Effector memory CD4-positive, alpha-beta T cell (primary cell): ENCODE measurements at regions not wholly inside any gene's neighbourhood (a gene's known extent, or its start where the extent isn't known, plus 50 kb on each side); places are given as distances from the start of the nearest gene placed in this dataset.
"Not testable (repeated sequence)": the region's sequence is repeated elsewhere in the genome, so short reads cannot be mapped to it uniquely, and the experiment has no call there.

ENCODE experiments used
- DNase-seq, 3 donors: peaks; one replicate each; pipeline ENCODE4 v3.0.0-alpha.2; 2020
- H3K27ac ChIP-seq: 2 replicates; pipeline ENCODE4 v1.7.0; 2013; ENCODE audit warnings: mild to moderate bottlenecking, low read length, moderate library complexity; ENCODE audit not compliant: insufficient read depth, poor library complexity, severe bottlenecking
- H3K27me3 ChIP-seq: replicated peaks from 2 replicates; pipeline ENCODE4 v1.7.0; 2013; ENCODE audit warnings: mild to moderate bottlenecking, low read length; ENCODE audit not compliant: insufficient read depth, control insufficient read depth, poor library complexity, severe bottlenecking
- H3K36me3 ChIP-seq: 2 replicates; pipeline ENCODE4 v1.7.0; 2013; ENCODE audit warnings: mild to moderate bottlenecking, low read length, moderate library complexity; ENCODE audit not compliant: control insufficient read depth, insufficient read depth
- H3K4me1 ChIP-seq: 2 replicates; pipeline ENCODE4 v1.7.0; 2013; ENCODE audit warnings: low read length, mild to moderate bottlenecking; ENCODE audit not compliant: control insufficient read depth, insufficient read depth, poor library complexity, severe bottlenecking
- H3K4me3 ChIP-seq: 2 replicates; pipeline ENCODE4 v1.7.0; 2013; ENCODE audit warnings: low read length, low read depth, mild to moderate bottlenecking; ENCODE audit not compliant: insufficient read depth, poor library complexity, severe bottlenecking
- H3K9me3 ChIP-seq: 2 replicates; pipeline ENCODE4 v1.7.0; 2013; ENCODE audit warnings: mild to moderate bottlenecking, low read length, moderate library complexity; ENCODE audit not compliant: control insufficient read depth

DNA sequence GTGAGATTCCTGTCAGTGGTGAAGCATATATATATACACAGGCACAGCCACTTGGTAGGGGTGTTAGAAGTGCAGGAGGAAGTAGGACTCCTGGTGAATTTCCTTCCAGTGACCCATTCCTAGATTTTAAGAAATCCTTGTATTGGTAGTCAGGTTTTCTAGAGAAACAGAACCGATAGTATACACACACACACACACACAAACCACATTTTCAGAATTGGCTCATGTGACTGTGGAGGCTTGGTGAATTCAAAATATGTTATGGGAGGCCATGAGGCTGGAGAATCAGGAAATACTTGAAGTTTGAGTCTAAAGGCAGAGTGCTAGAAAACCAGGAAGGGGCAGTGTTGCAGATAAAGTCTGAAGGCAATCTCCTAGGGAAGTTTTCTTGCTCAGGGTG, 114.2 kb downstream of the FCRL5 start:
- Histone ChIP-seq H3K4me3 (no peak overlapping the region), H3K36me3 (no peaks in the 10 kb centered on the region), H3K27me3 (no peaks in the 10 kb centered on the region), H3K9me3 (no peaks in the 10 kb centered on the region), H3K4me1 (no peaks in the 10 kb centered on the region), H3K27ac (no peak overlapping the region)
- DNase-seq = no peak

- no peaks in the 10 kb centered on the region for H3K27me3 ChIP-seq
- H3K4me3 ChIP-seq = no peak overlapping the region
- H3K27ac ChIP-seq = no peak overlapping the region
- no peak for DNase-seq
- H3K36me3 ChIP-seq = no peaks in the 10 kb centered on the region
- H3K4me1 ChIP-seq = no peaks in the 10 kb centered on the region
- H3K9me3 ChIP-seq = no peaks in the 10 kb centered on the region
Observed at GRCh38 chr1:157437296-157437695, 115.0 kb downstream of the FCRL5 start.

GRCh38 chr1:157431751-157432150, 120.6 kb downstream of the FCRL5 start:
- Histone ChIP-seq H3K9me3 (no peaks in the 10 kb centered on the region), H3K27ac (no peak overlapping the region)
- DNase-seq = no peak

GRCh38 chr1:157429601-157430240, 122.6 kb downstream of the FCRL5 start:
- Histone ChIP-seq H3K27ac (no peak overlapping the region), H3K27me3 (no peaks in the 10 kb centered on the region), H3K9me3 (no peaks in the 10 kb centered on the region), H3K4me1 (no peaks in the 10 kb centered on the region), H3K36me3 (no peaks in the 10 kb centered on the region), H3K4me3 (no peak overlapping the region)
- DNase-seq = no peak

More at GRCh38 chr1:157431751-157432150, 120.6 kb downstream of the FCRL5 start:
- no peaks in the 10 kb centered on the region for H3K4me1 ChIP-seq
- no peaks in the 10 kb centered on the region for H3K36me3 ChIP-seq
- no peak overlapping the region for H3K4me3 ChIP-seq
- no peaks in the 10 kb centered on the region for H3K27me3 ChIP-seq

- H3K4me3 ChIP-seq, H3K36me3 ChIP-seq, DNase-seq: not testable (repeated sequence)
Observed at GRCh38 chr1:157423764-157424163, 128.6 kb downstream of the FCRL5 start.

DNA sequence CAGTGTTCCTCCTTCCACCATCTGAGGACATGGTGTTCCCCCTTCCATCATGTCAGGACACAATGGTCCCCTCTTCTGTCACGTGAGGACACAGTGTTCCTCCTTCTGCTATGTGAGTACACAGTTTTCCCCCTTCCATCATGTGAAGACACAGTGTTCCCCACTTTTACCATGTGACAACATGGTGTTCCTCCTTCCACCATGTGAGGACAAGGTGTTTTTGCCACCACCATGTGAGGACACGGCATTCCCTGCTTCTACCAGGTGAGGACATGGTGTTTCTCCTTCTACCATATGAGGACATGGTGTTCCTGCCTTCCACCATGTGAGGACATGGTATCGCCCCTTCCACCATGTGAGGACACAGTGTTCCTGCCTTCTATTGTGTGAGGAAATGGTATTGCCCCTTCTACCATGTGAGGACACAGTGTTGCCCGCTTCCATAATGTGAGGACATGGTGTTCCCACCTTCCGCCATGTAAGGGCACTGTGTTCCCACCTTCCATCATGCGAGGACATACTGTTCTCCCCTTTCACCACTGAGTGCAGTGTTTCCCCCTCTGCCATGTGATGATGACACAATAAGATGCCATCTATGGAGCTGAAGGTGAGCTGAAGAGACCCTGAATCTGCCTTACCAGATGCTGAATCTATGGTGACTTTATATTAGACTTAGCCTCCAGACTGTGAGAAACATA, 132.3 kb downstream of the FCRL5 start:
- no peak for DNase-seq
- Histone ChIP-seq H3K4me3 (no peak overlapping the region), H3K27ac (no peak overlapping the region)

More at GRCh38 chr1:157423764-157424163, 128.6 kb downstream of the FCRL5 start:
- H3K4me1 ChIP-seq, H3K27ac ChIP-seq, H3K9me3 ChIP-seq, H3K27me3 ChIP-seq: not testable (repeated sequence)

DNA sequence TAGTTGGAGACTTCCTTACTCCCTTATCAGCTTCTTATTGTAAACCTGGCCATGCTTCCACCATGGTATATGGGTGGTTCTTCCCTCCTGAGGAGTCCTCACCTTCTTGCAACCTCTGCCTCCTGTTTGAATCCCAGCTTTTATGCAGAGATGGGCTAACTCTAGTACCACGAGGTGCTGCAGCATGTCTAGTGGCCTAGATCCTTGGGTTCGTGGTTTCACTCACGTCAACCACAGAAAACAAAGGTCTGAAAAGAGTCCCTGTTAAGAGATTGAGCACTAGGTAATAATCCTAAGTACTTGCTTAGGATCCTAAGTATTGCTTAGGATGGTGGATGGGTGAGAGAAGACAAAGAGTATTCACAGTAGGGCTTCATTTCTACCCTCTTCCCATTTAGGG, 133.7 kb downstream of the FCRL5 start:
- DNase-seq = no peak
- no peaks in the 10 kb centered on the region for H3K27me3 ChIP-seq
- no peaks in the 10 kb centered on the region for H3K4me1 ChIP-seq
- no peak overlapping the region for H3K4me3 ChIP-seq
- H3K27ac ChIP-seq = no peak overlapping the region
- H3K36me3 ChIP-seq = no peaks in the 10 kb centered on the region
- H3K9me3 ChIP-seq = no peaks in the 10 kb centered on the region

More for the DNA sequence above, 132.3 kb downstream of the FCRL5 start:
- Histone ChIP-seq H3K4me1 (no peaks in the 10 kb centered on the region), H3K9me3 (no peaks in the 10 kb centered on the region), H3K27me3 (no peaks in the 10 kb centered on the region), H3K36me3 (no peaks in the 10 kb centered on the region)

GRCh38 chr1:157418231-157418630, 134.1 kb downstream of the FCRL5 start:
- DNase-seq = no peak
- H3K36me3 ChIP-seq = no peaks in the 10 kb centered on the region
- H3K4me1 ChIP-seq = no peaks in the 10 kb centered on the region
- no peaks in the 10 kb centered on the region for H3K9me3 ChIP-seq
- no peaks in the 10 kb centered on the region for H3K27me3 ChIP-seq
- no peak overlapping the region for H3K4me3 ChIP-seq
- no peak overlapping the region for H3K27ac ChIP-seq

DNA sequence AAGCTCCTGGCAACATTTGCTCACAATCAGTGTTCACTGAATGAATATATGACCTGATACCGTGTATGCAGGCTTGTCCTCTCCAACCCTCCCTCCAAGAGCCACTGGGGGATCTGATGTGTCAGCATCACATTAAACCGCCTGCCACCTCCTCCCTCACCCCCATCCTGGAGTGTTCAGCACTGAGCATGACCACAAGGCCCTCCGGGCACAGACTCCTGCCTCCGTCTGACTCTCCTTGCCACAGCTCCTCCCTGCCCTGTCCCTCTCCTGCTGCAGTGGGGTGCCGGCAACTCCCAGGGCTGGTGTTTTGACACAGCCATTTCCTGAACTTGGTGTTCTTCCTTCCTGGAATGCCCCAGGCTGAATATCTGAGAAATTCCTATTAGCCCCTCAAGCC, 136.7 kb downstream of the FCRL5 start:
- H3K27me3 ChIP-seq = no peaks in the 10 kb centered on the region
- H3K4me1 ChIP-seq = no peaks in the 10 kb centered on the region
- H3K9me3 ChIP-seq = no peaks in the 10 kb centered on the region
- H3K36me3 ChIP-seq = no peaks in the 10 kb centered on the region
- DNase-seq = no peak
- no peak overlapping the region for H3K27ac ChIP-seq
- no peak overlapping the region for H3K4me3 ChIP-seq

GRCh38 chr1:157412308-157412707, 140.0 kb downstream of the FCRL5 start:
- H3K27ac ChIP-seq = no peak overlapping the region
- no peaks in the 10 kb centered on the region for H3K27me3 ChIP-seq
- no peaks in the 10 kb centered on the region for H3K4me1 ChIP-seq
- no peaks in the 10 kb centered on the region for H3K36me3 ChIP-seq
- no peaks in the 10 kb centered on the region for H3K9me3 ChIP-seq
- H3K4me3 ChIP-seq = no peak overlapping the region
- DNase-seq = no peak
